T-cell (primary cell): ENCODE measurements at regions not wholly inside any gene's neighbourhood (a gene's known extent, or its start where the extent isn't known, plus 50 kb on each side); places are given as distances from the start of the nearest gene placed in this dataset.
"Not testable (repeated sequence)": the region's sequence is repeated elsewhere in the genome, so short reads cannot be mapped to it uniquely, and the experiment has no call there.

Experiments used
- ATAC-seq, 4 experiments: fragments of 200-7000 bp in 3 of 4; fragments of 150-1000 bp in 1 of 4; cut with Tn5 transposase; replicated peaks in 1 of 4; 1 replicate in 3 of 4; 2 replicates in 1 of 4; pipeline ENCODE4 v1.10.0; 2021; ENCODE audit warnings: moderate library complexity in 3 of 4, mild to moderate bottlenecking in 2 of 4, moderate number of reproducible peaks in 1 of 4
- CTCF ChIA-PET, 2 donors: fragments of 300-600 bp; sonication (Branson Sonifier 250); formaldehyde crosslinking; loops; one replicate each; lab custom pipeline; 2022; ENCODE audit warnings: antibody characterized with exemption in 2 of 2; lab: Charles Lee
- POLR2A ChIA-PET, 2 donors: fragments of 300-600 bp; sonication (Branson Sonifier 250); formaldehyde crosslinking; loops; one replicate each; lab custom pipeline; 2022; ENCODE audit warnings: antibody characterized with exemption in 2 of 2; lab: Charles Lee
- DNase-seq, 35 experiments: peaks; one replicate each; pipeline versions ENCODE4 v3.0.0 to v3.0.0-alpha.2; 2013 to 2023
- H3K27ac ChIP-seq: one replicate; pipeline ENCODE4 v1.5.1; 2013; ENCODE audit warnings: low read length
- H3K27me3 ChIP-seq, 2 experiments: replicated peaks in 1 of 2; 1 replicate in 1 of 2; 2 replicates in 1 of 2; pipeline versions ENCODE4 v1.6.1 to v1.7.0; 2013; ENCODE audit warnings: low read length in 1 of 2, mixed read lengths in 1 of 2; ENCODE audit not compliant: control insufficient read depth in 2 of 2, insufficient read depth in 2 of 2; ENCODE audit errors: extremely low read depth in 1 of 2
- H3K36me3 ChIP-seq, 2 donors: 1 replicate in 1 of 2; 2 replicates in 1 of 2; pipeline versions ENCODE4 v1.6.1 to v1.7.0; 2013; ENCODE audit warnings: low read length in 1 of 2; ENCODE audit not compliant: control insufficient read depth in 2 of 2, insufficient read depth in 1 of 2; ENCODE audit errors: extremely low read depth in 1 of 2
- H3K4me1 ChIP-seq, 2 experiments: 1 replicate in 1 of 2; 2 replicates in 1 of 2; pipeline versions ENCODE4 v1.6.1 to v1.7.0; 2013; ENCODE audit warnings: low read length in 2 of 2, mixed read lengths in 1 of 2; ENCODE audit not compliant: insufficient read depth in 2 of 2, control insufficient read depth in 1 of 2; ENCODE audit errors: extremely low read depth in 1 of 2
- H3K4me3 ChIP-seq, 2 donors: 1 replicate in 1 of 2; 2 replicates in 1 of 2; pipeline versions ENCODE4 v1.5.1 to v1.7.0; 2013; ENCODE audit warnings: mild to moderate bottlenecking in 2 of 2, low read length in 1 of 2, moderate library complexity in 1 of 2; ENCODE audit not compliant: control insufficient read depth in 1 of 2; ENCODE audit errors: extremely low read depth in 1 of 2
- H3K9me3 ChIP-seq: 2 replicates; pipeline ENCODE4 v1.7.0; 2013
- H3K27ac Mint-ChIP-seq, 2 donors: one replicate each; pipeline ENCODE4 v1.8.0; 2020 to 2021; ENCODE audit warnings: mild to moderate bottlenecking in 2 of 2, mixed read lengths in 2 of 2
- H3K27me3 Mint-ChIP-seq, 2 donors: one replicate each; pipeline ENCODE4 v1.8.0; 2021 to 2022; ENCODE audit warnings: mixed read lengths in 2 of 2
- H3K36me3 Mint-ChIP-seq: one replicate; pipeline ENCODE4 v1.8.0; 2021; ENCODE audit warnings: mixed read lengths
- H3K4me1 Mint-ChIP-seq, 3 donors: one replicate each; pipeline ENCODE4 v1.8.0; 2020 to 2022; ENCODE audit warnings: mixed read lengths in 3 of 3, mild to moderate bottlenecking in 1 of 3
- H3K4me3 Mint-ChIP-seq, 3 donors: one replicate each; pipeline ENCODE4 v1.8.0; 2020 to 2022; ENCODE audit warnings: mild to moderate bottlenecking in 3 of 3, mixed read lengths in 3 of 3, moderate library complexity in 3 of 3
- H3K9me3 Mint-ChIP-seq, 3 donors: one replicate each; pipeline ENCODE4 v1.8.0; 2020 to 2022; ENCODE audit warnings: mixed read lengths in 3 of 3
- WGBS: methylation state at CpG from one replicate; pipeline ENCODE4 v1.1.5; 2013; ENCODE audit warnings: missing lambda C conversion rate; ENCODE audit not compliant: insufficient coverage; 5-methylcytosine and 5-hydroxymethylcytosine counted together

DNA sequence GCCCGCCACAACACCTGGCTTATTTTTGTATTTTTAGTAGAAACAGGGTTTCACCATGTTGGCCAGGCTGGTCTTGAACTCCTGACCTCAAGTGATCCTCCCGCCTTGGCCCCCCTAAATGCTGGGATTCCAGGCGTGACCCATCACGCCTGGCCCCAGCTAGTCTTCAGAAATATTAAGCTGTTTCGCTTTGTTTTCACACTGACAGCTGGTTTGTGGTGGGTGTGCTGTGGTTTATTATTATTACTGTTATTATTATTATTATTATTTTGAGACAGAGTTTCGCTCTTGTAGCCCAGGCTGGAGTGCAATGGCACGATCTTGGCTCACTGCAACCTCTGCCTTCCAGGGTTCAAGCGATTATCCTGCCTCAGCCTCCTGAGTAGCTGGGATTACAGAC is 101.6 kb upstream of the CCZ1B start:
- ATAC-seq, H3K27ac Mint-ChIP-seq, CTCF ChIA-PET: not testable (repeated sequence)

DNA sequence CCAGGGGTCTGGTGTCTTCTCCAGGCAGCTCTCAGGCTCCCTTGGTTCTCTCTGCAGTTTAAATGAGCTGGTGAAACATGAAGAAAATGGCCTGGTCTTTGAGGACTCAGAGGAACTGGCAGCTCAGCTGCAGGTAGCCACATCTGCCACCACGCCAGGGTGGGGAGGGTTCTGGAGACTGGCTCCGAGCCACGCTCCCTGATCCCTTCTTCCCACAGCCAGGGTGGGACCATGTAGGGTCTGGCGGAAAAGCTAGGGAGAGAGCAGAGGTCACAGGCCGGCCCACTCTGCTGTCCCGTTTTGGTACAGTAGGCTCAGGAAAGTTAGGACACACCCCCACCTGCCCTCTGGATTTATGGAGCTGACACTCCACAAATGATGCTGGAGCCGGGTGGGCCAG is 103.5 kb upstream of the CCZ1B start:
- H3K9me3 ChIP-seq, H3K27me3 Mint-ChIP-seq, H3K4me3 ChIP-seq, H3K27ac ChIP-seq, H3K27ac Mint-ChIP-seq, H3K4me3 Mint-ChIP-seq, CTCF ChIA-PET, POLR2A ChIA-PET, H3K9me3 Mint-ChIP-seq, H3K27me3 ChIP-seq, ATAC-seq, H3K36me3 Mint-ChIP-seq, H3K4me1 ChIP-seq, DNase-seq, H3K36me3 ChIP-seq: not testable (repeated sequence)
- H3K4me1 Mint-ChIP-seq = peaks cover 9 to 21% (median 17%) of the 10 kb centered on the region in 3 donors
- 88% methylated on average over 5 of the region's 7 CpGs for WGBS

More for the DNA sequence above, 101.6 kb upstream of the CCZ1B start:
- H3K4me3 Mint-ChIP-seq, H3K36me3 ChIP-seq, H3K9me3 Mint-ChIP-seq, H3K9me3 ChIP-seq, DNase-seq, H3K4me3 ChIP-seq, H3K36me3 Mint-ChIP-seq, H3K4me1 ChIP-seq, H3K27me3 ChIP-seq, POLR2A ChIA-PET, H3K27ac ChIP-seq, H3K27me3 Mint-ChIP-seq: not testable (repeated sequence)
- H3K4me1 Mint-ChIP-seq = peaks cover 9 to 21% (median 17%) of the 10 kb centered on the region in 3 donors
- WGBS = 67% methylated on average over 1 of the region's 8 CpGs

DNA sequence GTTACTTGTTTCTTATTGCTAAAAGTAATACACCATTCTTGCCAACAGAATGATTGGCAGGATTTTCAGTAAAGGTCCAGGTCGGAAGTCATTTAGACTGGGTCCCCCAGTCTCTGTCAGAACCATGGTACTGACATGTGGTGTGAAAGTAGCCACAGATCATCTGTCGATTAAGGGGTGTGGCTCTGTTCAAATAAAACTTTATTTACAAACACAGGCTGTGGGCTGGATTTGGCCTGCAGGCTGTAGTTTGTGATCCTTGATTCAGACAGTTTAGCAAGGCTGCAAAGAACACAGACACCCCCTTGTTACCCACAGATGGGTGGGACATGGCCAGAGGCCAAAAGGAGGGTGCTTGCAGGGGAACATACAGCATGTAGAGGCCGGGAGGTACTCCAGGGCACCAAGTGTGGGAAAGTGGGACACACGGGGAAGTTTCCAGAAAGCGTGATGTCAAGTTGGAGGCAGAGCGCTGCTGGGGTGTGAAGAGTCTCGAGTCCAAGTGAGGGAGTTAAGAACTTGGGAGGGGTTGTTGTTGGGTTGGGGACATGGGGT is 104.1 kb upstream of the CCZ1B start:
- H3K9me3 ChIP-seq, H3K27ac ChIP-seq, DNase-seq, H3K27me3 ChIP-seq, POLR2A ChIA-PET, H3K36me3 ChIP-seq, H3K27ac Mint-ChIP-seq, ATAC-seq, H3K9me3 Mint-ChIP-seq, H3K4me1 ChIP-seq, H3K36me3 Mint-ChIP-seq, CTCF ChIA-PET, H3K27me3 Mint-ChIP-seq, H3K4me3 ChIP-seq: not testable (repeated sequence)
- peaks cover 9 to 21% (median 17%) of the 10 kb centered on the region in 3 donors for H3K4me1 Mint-ChIP-seq
- H3K4me3 Mint-ChIP-seq = peak overlapping the region in 1 of 3 donors; percentile 57
- 78% methylated on average over 5 of the region's 7 CpGs for WGBS

DNA sequence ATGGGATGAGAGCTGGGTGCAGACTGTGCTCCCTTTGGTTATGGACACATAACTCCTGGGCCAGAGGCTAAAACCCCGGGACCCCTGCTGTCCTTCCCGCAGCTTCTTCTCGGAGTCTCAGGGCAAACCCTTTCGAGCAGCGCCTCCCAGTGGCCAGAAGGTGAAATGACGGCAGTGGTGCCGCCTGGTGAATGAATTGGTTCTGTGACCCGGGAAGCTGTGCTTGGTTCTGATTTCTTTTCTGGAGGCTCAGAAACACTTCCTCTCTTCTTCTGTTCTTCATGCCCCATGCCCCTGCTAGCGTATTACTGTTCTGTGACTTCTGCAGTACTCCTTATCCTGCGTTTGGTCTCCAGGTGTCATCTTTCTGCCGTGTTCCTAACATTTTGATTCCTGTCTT is 104.7 kb upstream of the CCZ1B start:
- H3K27me3 ChIP-seq, H3K27me3 Mint-ChIP-seq, POLR2A ChIA-PET, H3K27ac Mint-ChIP-seq, H3K9me3 ChIP-seq, H3K9me3 Mint-ChIP-seq, H3K4me1 ChIP-seq, H3K36me3 ChIP-seq, H3K4me3 ChIP-seq, H3K27ac ChIP-seq, H3K36me3 Mint-ChIP-seq, ATAC-seq, CTCF ChIA-PET: not testable (repeated sequence)
- WGBS = 20% methylated on average over 2 of the region's 11 CpGs
- Mint-ChIP-seq H3K4me1 (peaks cover 9 to 16% (median 15%) of the 10 kb centered on the region in 3 donors), H3K4me3 (peak overlapping the region in 1 of 3 donors; percentile 57)
- DNase-seq = peak in 27 of 35 experiments; percentile 3 to 58 (median 32)

DNA sequence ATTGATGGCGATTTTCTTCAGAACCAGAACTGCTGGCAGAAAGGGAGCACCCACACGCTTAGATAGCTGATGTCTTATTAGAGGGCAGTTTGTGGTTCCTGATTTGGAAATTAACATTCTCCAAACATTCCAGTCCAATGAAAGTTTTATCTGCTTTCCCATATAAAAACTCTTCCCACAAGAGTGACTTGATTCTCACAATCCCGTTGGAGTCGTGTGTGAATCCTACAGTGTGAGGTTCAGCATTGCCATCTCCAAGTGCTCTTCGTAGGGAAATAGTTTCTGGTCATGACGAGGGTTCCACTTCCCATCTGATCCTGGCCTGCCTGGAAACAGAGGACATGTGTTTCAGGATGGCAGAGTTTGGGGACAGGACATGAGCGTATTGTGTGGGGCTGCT is 105.4 kb upstream of the CCZ1B start:
- H3K27me3 ChIP-seq, H3K4me3 Mint-ChIP-seq, H3K4me1 ChIP-seq, H3K27me3 Mint-ChIP-seq, POLR2A ChIA-PET, H3K4me3 ChIP-seq, H3K36me3 Mint-ChIP-seq, ATAC-seq, CTCF ChIA-PET, H3K36me3 ChIP-seq, H3K9me3 ChIP-seq, DNase-seq, H3K9me3 Mint-ChIP-seq, H3K27ac ChIP-seq, H3K27ac Mint-ChIP-seq: not testable (repeated sequence)
- H3K4me1 Mint-ChIP-seq = peaks cover 9 to 13% (median 12%) of the 10 kb centered on the region in 3 donors
- WGBS = 100% methylated on average over 1 of the region's 7 CpGs

DNA sequence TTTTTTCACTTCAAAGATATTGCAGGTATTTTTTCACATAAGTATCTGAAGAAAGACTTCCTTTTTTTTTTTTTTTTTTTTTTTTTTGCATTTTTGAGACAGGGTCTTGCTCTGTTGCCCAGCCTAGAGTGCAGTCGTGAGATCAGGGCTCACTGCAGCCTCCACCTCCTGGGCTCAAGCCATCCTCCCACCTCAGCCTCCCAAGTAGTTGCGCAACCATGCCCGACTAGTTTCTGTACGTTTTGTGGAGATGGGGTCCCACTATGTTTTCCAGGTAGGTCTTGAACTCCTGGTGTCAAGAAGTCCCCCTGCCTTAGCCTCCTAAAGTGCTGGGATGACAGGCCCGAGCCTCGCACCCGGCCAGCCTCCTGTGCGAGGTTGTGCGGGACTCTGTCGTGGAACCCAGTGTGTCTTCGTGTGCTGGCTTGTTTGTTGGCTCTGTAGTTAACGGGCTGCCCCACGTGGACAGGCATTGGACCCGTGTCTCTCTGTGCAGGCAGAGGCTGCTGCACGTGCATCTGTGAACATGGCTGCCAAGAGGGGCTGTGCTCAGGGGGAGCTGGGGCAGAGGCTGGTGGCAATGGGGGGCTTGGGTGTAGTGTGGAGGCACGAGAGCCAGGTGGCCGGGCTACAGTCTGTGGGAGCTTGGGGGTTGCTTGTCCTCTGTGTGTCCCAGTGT is 108.0 kb upstream of the CCZ1B start:
- H3K9me3 ChIP-seq, H3K36me3 ChIP-seq, H3K27me3 Mint-ChIP-seq, H3K36me3 Mint-ChIP-seq, DNase-seq, H3K27ac Mint-ChIP-seq, H3K4me1 ChIP-seq, H3K27ac ChIP-seq, H3K27me3 ChIP-seq, ATAC-seq, H3K4me3 Mint-ChIP-seq, POLR2A ChIA-PET, H3K4me3 ChIP-seq, H3K9me3 Mint-ChIP-seq: not testable (repeated sequence)
- WGBS = 81% methylated on average over 12 of the region's 17 CpGs
- H3K4me1 Mint-ChIP-seq = peaks cover 9 to 13% (median 12%) of the 10 kb centered on the region in 3 donors
- CTCF ChIA-PET = interaction anchor here in 1 of 2 donors (0.7 kb wide), 1 partner anchor 415 kb away, joined by 4 read pairs; no protein-coding TSS in a partner anchor
